ENCODE measurements at regions not wholly inside any gene's neighbourhood (a gene's known extent, or its start where the extent isn't known, plus 50 kb on each side); places are given as distances from the start of the nearest gene placed in this dataset.

DNA sequence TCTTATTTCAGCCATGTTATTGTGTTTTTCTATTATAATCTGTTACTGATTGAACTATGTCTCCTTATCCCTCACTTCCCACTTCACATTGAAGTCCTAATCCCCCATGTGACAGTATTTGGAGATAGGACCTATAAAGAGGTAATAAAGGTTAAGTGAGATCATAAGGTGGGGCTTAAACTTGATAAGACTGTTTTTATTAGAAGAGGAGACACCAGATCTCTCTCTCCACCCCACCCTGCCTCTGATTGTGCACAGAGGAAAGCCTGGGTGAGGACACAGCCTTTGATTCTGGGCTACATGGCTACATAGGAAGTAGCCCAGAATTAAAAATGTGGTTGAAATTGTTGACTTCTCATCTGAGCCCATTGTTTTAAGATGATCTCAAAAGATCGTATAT, 414.7 kb downstream of the SLC16A7 start:
- H3K79me2 ChIP-seq, result no peaks in the 10 kb centered on the region
- H3K4me1 ChIP-seq, result no peaks in the 10 kb centered on the region
- TF ChIP-seq, protein P1, sequence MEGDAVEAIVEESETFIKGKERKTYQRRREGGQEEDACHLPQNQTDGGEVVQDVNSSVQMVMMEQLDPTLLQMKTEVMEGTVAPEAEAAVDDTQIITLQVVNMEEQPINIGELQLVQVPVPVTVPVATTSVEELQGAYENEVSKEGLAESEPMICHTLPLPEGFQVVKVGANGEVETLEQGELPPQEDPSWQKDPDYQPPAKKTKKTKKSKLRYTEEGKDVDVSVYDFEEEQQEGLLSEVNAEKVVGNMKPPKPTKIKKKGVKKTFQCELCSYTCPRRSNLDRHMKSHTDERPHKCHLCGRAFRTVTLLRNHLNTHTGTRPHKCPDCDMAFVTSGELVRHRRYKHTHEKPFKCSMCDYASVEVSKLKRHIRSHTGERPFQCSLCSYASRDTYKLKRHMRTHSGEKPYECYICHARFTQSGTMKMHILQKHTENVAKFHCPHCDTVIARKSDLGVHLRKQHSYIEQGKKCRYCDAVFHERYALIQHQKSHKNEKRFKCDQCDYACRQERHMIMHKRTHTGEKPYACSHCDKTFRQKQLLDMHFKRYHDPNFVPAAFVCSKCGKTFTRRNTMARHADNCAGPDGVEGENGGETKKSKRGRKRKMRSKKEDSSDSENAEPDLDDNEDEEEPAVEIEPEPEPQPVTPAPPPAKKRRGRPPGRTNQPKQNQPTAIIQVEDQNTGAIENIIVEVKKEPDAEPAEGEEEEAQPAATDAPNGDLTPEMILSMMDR (IDR thresholded peaks at IDR 0.05), result no peak
- no peak overlapping the region for H3K9ac ChIP-seq
- H3K36me3 ChIP-seq (ENCODE audit: control insufficient read depth, insufficient read depth, low read length), result no peaks in the 10 kb centered on the region
- H3K9me3 ChIP-seq (ENCODE audit: control insufficient read depth, low read length), result no peaks in the 10 kb centered on the region
- no peak overlapping the region for H3K4me3 ChIP-seq (ENCODE audit: low read depth, low read length)
- no peak overlapping the region for H3K4me2 ChIP-seq (ENCODE audit: low read length)
- H2AFZ ChIP-seq, result no peak overlapping the region
- H3K27ac ChIP-seq, result no peak overlapping the region
- H3K27me3 ChIP-seq (ENCODE audit: control insufficient read depth, insufficient read depth, low read length), result no peaks in the 10 kb centered on the region

- H3K4me2 ChIP-seq (ENCODE audit: low read length), result no peak overlapping the region
- H3K27ac ChIP-seq, result no peak overlapping the region
- no peak overlapping the region for H2AFZ ChIP-seq
- H3K9ac ChIP-seq, result no peak overlapping the region
- no peak overlapping the region for H3K4me3 ChIP-seq (ENCODE audit: low read depth, low read length)
- no peaks in the 10 kb centered on the region for H3K36me3 ChIP-seq (ENCODE audit: control insufficient read depth, insufficient read depth, low read length)
- no peaks in the 10 kb centered on the region for H3K4me1 ChIP-seq
- TF ChIP-seq, protein P1 (IDR thresholded peaks at IDR 0.05), result no peak
- H3K27me3 ChIP-seq (ENCODE audit: control insufficient read depth, insufficient read depth, low read length), result no peaks in the 10 kb centered on the region
- H3K9me3 ChIP-seq (ENCODE audit: control insufficient read depth, low read length), result no peaks in the 10 kb centered on the region
- no peaks in the 10 kb centered on the region for H3K79me2 ChIP-seq
Measured at GRCh38 chr12:60012659-60013058, 416.8 kb downstream of the SLC16A7 start.

DNA sequence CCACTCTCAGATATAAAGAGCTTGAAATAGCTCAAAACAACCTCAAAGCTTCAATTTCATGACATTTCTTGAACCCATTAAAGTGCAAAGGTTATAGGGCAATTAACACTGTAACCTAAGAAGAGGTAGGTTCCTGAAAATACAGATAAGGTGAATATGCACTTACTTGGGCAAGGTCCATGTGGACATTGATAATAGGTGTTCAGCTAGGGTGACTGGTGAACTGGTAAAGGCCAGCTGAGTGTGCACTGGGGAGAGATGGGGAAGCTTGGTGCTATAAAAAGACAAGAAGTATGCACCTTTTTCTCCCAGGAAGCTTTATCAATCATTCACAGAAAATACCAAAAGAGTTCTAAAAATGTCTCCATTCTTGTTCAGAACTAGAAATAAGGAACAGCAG, 418.6 kb downstream of the SLC16A7 start:
- Histone ChIP-seq H3K27me3 (ENCODE audit: control insufficient read depth, insufficient read depth, low read length) (no peaks in the 10 kb centered on the region), H3K27ac (no peak overlapping the region), H3K4me2 (ENCODE audit: low read length) (no peak overlapping the region), H3K9ac (no peak overlapping the region), H2AFZ (no peak overlapping the region), H3K9me3 (ENCODE audit: control insufficient read depth, low read length) (no peaks in the 10 kb centered on the region), H3K4me3 (ENCODE audit: low read depth, low read length) (no peak overlapping the region), H3K36me3 (ENCODE audit: control insufficient read depth, insufficient read depth, low read length) (no peaks in the 10 kb centered on the region), H3K4me1 (no peaks in the 10 kb centered on the region), H3K79me2 (no peaks in the 10 kb centered on the region)
- TF ChIP-seq, protein P1 (IDR thresholded peaks at IDR 0.05), result no peak

DNA sequence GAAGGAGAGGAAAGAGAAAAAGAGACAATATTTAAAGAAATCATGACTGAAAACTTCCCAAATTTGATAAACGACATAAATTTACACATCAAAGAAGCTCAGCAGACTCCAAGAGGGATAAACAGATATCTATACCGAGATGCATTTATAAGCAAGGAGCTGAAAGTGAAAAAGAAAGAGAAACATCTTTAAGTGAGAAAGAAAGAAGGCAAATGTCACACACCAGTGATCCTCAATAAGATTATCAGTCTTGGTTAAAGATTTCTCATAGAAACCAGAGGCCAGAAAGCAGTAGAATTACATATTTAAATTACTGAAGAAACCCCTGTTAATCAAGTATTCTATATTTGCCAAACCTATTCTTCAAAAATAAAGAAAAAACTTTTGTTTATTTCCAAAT, 424.2 kb downstream of the SLC16A7 start:
- no peak overlapping the region for H2AFZ ChIP-seq
- no peaks in the 10 kb centered on the region for H3K79me2 ChIP-seq
- no peaks in the 10 kb centered on the region for H3K27me3 ChIP-seq (ENCODE audit: control insufficient read depth, insufficient read depth, low read length)
- no peaks in the 10 kb centered on the region for H3K36me3 ChIP-seq (ENCODE audit: control insufficient read depth, insufficient read depth, low read length)
- no peak overlapping the region for H3K27ac ChIP-seq
- no peak overlapping the region for H3K9ac ChIP-seq
- no peaks in the 10 kb centered on the region for H3K4me1 ChIP-seq
- TF ChIP-seq, protein P1 (IDR thresholded peaks at IDR 0.05), result no peak
- no peak overlapping the region for H3K4me3 ChIP-seq (ENCODE audit: low read depth, low read length)
- H3K9me3 ChIP-seq (ENCODE audit: control insufficient read depth, low read length), result no peaks in the 10 kb centered on the region
- no peak overlapping the region for H3K4me2 ChIP-seq (ENCODE audit: low read length)

DNA sequence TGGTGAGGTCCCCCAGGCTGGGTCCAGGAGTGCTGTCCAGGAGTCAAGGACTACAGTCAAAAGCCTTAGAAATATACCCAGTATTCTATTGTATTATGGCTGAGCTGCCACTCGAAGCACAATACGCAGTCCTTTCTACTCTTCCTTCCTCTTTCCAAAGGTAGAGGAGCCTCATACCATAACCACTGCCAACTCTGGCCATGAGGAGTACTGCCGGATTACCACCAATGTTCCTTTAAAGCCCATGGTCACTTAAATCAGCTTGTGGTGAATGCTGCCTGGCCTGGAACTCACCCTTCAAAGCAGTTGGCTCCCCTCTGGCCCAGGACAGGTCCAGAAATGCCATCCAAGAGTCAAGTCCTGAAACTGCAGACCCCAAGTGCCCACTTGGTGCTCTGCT, 425.4 kb downstream of the SLC16A7 start:
- Histone ChIP-seq H3K36me3 (ENCODE audit: control insufficient read depth, insufficient read depth, low read length) (no peaks in the 10 kb centered on the region), H3K4me2 (ENCODE audit: low read length) (no peak overlapping the region), H3K27ac (no peak overlapping the region), H3K27me3 (ENCODE audit: control insufficient read depth, insufficient read depth, low read length) (no peaks in the 10 kb centered on the region), H2AFZ (no peak overlapping the region), H3K79me2 (no peaks in the 10 kb centered on the region), H3K4me3 (ENCODE audit: low read depth, low read length) (no peak overlapping the region), H3K9ac (no peak overlapping the region), H3K9me3 (ENCODE audit: control insufficient read depth, low read length) (no peaks in the 10 kb centered on the region), H3K4me1 (no peaks in the 10 kb centered on the region)
- TF ChIP-seq, protein P1 (IDR thresholded peaks at IDR 0.05), result no peak
